Hematopoietic multipotent progenitor cell treated with erythropoietin and hydrocortisone succinate and interleukin-3 and kit ligand, for 15 days (in vitro differentiated cells): ENCODE measurements at regions not wholly inside any gene's neighbourhood (a gene's known extent, or its start where the extent isn't known, plus 50 kb on each side); places are given as distances from the start of the nearest gene placed in this dataset.
A peak's percentile ranks its signal among the peaks of the same experiment; 100 is the strongest.
"Not testable (repeated sequence)": the region's sequence is repeated elsewhere in the genome, so short reads cannot be mapped to it uniquely, and the experiment has no call there.

Experiments used
- DNase-seq: peaks from one replicate; pipeline ENCODE4 v3.0.0-alpha.2; 2015; ENCODE audit warnings: low spot score

DNA sequence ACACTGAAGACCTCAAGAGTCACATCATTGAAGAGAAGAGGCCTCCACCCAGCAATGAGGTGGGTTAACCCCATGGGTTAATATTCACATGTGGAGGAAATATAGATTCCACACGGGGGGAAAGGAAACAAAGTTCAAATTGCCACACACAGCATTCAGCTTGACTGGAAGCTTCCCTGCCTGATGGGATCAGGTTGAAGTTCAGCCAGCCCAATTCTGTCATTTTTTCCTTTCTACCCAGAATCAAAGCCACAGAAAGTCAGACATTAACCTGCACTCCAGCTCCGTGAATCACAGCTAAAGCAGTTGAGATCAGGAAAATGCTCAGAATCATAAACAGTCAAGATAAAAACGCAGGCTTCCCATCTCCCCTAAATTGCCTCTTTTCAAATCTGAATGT lies 208.7 kb upstream of the OBI1 start:
- no peak for DNase-seq

DNA sequence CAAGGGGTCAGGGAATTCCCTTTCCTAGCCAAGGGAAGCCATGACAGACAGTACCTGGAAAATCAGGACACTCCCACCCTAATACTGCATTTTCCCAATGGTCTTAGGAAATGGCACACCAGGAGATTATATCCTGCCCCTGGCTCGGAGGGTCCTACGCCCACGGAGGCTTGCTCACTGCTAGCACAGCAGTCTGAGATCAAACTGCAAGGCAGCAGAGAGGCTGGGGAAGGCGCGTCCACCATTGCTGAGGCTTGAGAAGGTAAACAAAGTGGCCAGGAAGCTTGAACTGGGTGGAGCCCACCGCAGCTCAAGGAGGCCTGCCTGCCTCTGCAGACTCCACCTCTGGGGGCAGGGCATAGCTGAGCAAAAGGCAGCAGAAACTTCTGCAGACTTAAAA lies 207.1 kb upstream of the OBI1 start:
- DNase-seq, result not testable (repeated sequence)

DNA sequence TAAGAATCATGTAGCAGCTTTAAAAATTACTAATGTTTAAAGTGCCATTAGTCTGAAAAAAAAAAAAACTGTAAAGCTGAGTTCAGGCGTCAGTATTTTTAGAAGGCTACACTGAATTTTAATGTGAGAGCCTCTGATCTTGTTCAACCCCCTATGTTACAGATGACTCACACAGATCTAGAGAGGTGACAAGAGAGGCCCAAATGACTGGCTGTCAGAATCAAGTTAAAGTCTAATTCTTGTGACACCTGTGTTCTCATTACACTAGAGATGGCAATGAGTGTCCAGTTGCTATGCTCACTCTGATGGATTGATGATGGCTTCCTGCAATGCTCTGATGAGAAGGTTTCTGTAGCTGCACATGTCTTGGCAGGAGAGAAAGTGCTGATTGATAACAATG lies 203.5 kb upstream of the OBI1 start:
- no peak for DNase-seq

DNA sequence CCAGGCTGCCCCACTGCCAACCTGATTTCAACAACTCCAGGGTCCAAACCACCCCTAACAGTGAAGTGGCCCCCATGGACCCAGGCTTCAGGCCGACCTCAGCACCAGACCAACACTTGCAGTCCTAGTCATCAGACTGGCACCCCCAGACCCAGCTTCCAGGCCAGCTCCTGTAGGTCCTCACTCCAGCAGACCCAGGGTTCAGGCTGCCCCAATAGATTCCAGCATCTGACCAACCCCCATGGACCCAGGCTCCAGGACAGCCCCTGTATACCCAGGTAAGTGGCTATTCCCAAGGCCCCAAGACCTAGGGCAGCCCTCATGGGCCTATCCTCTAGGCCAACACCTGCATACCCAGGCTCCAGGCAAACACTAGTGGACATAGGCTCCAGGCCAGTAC lies 193.8 kb upstream of the OBI1 start:
- no peak for DNase-seq

DNA sequence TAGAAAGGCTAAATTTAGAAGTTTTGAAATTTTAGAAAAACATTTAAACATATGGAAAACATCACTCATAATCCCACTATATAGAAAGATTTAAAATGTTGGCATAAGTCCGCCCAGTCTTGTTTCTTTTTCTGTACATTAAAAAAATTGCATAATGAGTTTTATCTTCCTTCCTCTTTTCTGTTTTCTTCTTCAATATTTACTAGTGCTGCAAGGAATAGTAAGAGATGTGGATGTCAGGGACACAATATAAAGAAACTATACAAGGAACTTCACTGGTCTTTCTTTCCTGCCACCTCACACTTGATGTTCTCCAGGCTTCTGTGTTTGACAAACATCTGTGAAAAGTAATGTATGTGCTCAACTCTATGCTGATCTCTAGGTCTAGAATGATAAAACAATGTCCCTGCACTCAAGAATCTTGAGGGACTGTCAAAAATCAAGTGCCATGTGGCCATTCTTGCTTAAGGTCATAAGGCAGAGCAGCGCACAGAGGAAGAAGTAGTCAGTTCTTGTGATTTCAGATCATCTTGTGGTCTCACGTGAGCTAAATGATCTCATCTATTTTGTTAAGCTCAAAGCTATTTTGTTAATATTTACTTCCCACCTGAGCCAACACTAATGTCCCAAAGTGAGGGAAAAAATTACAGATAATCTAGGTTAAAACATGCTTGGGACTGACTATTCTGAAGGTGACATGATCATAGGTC lies 186.9 kb upstream of the OBI1 start:
- no peak for DNase-seq

DNA sequence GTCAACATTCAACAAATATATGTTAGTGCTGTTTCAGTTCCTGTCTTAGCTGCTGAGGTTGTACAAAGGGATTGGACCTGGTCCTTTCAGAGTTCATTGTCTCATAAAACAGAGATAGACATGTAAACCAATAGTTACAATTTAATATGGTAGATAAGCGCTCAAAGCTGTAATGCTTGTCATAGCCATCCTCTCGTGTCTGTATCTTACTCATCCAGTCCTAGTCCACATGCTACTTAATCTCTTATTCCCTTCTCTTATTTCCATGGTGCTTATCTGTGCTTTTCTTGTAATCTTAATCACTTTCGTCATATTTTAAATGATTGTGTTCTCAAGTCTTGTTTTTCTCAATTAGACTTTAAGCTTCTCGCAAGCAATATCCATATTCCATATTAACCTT lies 185.2 kb upstream of the OBI1 start:
- no peak for DNase-seq

DNA sequence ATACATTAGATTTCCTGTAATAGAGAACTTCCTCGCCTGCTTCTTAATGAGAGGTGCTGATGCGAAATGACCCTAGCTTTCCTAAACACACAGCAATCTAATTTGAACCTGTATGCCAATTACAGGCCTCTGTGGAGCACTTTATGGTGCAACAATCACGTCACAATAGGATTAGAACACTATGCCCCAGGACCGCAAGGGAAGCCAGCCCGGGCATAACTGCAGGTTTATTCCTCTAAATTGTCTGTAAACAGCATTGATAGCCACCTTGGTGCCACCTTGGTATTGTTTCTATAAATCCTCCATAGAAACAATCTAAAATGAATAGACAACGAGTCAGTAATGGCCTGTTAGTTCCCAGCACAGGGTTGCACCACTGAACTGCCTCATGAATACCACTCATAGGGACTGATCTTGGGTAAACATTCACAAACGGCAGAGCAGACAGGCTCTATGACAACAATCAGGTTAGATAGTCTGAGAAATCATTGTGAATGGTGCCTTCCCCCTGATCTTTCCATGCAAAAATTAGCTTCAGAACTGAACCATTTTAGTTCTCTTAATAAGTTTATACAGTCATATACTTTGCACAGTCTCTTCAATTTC lies 182.5 kb upstream of the OBI1 start:
- no peak for DNase-seq

DNA sequence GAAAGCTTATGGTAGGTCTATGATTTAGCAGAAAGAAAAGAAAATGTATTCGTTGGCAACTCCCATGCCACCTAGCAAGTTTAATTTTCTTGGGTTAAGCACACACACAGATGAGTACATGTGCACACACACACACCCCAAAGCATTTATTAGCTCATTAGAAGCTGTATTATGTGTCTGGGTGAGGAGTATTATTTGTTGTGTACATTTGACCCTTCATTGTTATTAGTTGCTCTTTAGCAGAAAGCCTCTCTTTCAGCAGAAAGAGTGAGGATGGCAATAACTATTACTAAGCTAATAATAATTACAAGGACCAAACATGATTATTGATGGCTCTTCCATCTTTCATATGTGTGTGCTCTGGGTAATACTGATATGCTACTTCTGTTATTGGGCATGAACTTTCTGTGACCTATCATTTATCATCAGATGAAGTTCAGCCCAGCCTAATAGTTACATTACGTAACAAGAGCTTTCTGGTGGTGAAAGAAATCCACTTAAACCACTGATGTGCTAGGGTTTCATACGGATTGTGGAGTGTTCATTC lies 177.4 kb upstream of the OBI1 start:
- no peak for DNase-seq

DNA sequence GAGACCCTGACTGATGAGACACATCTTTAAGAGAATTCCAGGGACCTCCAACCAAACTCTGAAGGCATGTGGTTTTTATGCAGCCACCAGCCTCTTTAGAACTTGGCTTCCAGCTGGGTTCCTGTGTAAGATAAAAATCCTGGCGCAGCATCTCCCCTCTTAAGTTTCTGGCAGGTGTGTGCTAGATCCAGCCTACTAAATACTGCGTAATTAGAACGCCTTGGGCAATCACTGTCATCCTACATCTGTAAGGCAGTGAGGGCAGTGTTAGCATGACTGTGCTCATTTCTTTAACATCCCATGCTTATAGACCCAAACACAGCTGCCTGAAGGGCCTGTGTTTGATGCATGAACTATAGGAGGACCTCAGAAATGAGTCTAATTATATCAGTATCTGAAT lies 173.5 kb upstream of the OBI1 start:
- DNase-seq, result no peak

DNA sequence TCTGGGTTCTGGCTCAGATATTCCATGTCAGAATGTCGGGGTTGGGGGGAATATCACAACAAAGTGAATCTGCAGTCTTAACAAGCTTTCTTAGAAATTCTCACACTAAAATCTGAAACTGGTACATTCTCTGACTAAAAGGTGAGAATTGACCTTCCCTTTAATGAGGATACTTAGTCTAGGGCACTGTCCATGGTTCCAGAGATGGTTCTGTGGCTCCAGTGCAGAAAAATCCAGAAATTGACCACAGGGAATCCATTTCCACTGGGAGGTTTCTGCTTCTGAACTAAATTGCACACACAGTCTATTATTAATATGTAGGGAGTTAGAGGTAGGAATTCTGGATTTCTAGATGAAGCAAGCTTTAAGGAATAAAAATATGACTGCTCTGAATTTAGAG lies 171.6 kb upstream of the OBI1 start:
- DNase-seq, result no peak

DNA sequence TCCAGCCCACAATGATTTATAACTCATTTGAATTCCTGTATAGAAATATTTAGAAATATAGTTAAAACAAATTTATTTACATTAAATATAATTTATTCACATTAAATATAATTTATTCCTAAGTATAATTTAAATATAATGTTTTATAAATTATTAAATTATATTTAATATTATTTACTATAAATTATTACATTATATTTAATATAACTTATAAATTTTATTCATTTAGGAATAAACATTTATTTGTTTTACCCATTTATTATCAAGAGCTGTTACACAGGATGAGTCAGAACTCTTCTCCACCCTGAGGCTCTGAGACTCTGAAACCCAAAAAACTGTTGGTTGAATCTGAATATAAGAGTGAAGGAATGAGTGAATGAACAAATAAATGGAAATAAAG lies 170.9 kb upstream of the OBI1 start:
- DNase-seq, result no peak

DNA sequence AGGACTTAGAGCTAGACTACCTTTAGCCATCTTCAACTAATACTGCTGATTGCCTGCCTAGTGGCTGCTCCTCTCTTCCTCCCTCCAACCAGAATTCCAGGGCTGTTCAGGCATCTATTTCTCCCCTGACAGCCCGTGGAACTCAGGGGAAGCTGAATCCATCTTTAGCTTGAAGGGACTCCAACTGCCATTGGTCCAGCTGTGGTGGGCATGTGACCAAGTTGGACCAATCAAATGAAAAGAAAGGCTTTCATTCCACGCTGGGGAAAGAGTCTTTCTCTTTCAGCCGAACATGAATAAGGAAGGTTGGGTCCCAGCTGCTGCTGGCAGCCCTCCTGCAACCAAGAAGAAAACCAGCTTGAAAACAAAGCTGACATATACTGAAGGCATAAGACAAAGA lies 168.5 kb upstream of the OBI1 start:
- DNase-seq, result no peak

DNA sequence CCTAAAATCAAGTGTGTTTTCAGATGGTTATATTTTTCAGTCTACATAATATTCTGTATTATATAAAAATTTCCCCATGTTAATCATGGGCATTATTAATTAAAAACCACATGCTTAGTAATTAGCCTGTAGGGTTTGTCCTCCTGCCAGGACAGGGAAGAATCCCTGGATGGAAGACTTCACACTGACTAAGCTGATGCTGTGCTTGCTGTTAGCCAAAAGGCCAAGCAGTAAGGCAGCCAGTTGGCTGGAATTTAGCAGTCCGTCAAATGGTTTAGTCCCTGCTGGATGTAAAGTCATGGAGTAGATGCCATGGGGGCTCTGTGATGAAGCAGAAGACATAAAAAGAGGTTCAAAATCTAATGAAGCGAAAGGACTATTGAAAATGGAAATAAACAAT lies 168.0 kb upstream of the OBI1 start:
- no peak for DNase-seq

DNA sequence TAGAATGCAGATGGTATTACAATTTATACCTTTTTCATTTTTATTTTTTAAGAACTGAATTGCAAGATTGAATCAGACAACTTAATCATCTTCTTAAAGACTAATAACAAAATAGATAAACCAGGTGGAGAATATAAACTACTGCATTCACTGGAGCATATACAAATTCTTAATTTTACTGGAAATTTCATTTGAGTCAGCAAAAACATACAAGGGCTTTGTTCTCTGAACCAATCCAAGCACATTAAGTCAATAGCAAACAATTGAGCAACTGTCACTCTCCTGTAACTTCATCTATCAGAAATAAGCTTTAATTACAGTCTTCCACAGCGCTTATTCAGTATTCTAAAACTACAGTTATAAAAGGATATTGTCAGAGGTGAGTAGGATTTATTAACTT lies 167.4 kb upstream of the OBI1 start:
- no peak for DNase-seq

DNA sequence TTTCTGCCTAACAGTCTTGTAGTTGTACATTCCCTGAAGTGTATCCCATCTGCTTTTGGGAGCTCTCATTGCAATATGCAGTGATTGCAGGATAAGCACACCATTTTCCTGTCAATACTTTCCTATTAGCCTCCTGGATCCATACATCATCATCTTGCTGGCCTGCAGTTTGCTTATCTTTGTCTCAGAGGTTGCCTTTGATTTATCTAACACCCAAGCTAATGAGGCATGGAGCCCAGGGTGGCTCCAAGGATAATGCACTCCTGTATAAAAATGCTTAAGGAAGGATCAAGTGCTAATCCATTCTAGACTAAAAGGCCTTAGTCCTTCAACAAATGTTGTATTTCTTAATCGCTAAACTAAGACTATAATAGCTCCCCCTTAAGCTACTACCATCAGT lies 161.6 kb upstream of the OBI1 start:
- no peak for DNase-seq

DNA sequence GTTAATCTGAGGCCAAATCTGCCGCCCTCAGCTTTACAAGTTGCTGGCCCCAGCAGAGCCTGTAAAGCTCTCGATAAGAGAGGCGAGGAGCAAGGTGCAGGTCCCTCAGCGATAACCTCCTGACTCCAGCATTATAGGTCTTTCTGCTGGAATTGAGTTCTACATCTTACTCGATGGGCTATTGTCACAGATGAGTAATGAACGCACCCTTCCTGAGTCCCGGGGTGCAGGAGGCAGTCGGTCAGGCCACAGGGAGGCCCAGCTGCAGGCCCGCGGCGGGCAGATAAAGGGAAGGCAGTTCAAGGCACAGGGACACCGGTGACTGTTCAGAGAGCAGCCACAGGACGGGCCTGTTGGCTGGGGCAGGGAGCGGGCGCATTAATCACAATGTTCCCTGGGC lies 157.6 kb upstream of the OBI1 start:
- DNase-seq, result no peak

DNA sequence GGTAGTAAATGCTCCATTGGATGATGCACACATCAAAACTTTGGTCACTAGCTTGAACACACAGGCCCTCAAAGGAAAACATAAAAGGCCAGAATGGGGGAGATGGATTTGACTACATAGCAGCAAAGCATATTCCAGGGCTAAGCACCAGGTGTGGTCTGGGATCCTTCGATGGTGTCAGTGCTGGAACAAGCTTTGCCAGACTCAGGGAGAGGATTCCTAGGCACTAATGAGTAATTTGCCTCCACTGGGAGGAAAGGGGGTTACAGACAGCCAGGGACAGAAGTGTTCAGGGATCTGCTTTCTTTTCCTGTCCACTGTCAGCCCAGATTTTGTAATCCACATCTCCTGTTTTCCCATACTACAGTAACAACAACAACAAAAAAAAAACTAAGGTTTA lies 157.2 kb upstream of the OBI1 start:
- no peak for DNase-seq

DNA sequence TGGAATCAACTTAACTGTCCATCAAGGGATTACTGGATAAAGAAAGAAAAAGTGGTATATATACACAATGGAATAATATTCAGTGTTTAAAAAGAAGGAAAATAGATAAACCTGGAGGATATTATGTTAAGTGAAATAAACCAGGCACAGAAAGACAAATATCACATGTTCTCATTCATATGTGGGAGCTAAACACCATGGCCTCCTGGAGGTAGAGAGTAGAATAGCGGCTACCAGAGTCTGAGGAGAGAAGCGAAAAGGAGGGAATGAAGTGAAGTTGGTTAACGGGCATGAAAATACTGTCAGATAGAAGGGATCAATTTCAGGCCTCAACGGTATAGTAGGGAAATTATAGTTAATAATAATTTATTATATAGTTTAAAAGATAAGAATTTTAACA lies 147.5 kb upstream of the OBI1 start:
- DNase-seq, result no peak

DNA sequence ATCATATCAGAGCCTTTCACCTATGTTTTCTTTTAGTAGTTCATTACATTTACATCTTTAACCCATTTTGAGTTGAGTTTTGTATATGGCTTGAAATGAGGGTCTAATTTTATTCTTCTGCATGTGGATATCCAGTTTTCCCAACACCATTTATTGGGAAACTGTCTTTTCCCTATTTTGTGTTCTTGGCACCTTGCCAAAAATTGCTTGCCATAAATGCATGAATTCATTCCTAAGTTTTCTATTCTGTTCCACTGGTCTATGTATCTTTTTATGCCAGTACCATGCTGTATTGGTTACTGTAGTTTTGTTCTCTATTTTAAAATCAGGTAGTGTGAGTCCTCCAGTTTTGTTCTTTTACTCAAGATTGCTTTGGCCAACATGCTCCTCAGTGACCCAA lies 144.0 kb upstream of the OBI1 start:
- DNase-seq, result peak; percentile 11

DNA sequence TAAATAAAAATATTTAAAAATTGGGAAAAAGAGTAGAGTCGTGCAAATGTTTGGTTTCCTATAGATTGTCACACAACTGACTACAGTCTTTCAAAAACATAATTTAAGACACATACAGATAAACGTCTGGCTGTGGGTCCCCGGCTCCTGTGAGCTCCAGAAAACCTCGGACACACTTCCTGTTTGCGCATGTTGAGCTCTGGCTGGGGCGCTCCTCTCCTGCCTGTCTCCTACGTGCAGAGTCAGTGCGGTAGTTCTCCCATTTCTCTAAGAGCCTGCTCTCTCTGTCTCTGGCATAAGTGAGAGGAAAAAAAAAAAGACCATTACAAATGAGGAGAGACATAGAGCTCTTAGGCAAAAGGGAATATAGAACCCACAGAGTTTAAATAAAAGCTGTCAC lies 128.2 kb upstream of the OBI1 start:
- no peak for DNase-seq

DNA sequence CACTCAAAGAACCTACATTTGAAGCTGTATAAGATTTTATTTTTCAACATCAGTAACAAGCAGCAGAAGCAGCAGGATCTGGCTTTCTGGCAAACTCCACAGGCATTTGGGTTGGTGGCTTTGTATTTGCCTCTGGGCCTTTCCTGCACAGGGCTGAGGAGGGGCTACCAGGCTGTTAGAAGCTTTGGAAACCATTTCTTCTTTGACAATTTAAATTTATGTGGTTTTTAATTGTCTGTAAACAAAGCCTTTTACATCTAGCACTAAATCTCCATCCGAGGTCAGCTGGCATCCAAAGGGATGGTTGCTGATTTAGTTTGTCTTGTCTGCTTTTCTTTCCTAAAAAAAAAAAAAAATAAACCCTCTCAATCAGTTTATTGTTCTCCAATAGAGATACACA lies 127.5 kb upstream of the OBI1 start:
- no peak for DNase-seq

DNA sequence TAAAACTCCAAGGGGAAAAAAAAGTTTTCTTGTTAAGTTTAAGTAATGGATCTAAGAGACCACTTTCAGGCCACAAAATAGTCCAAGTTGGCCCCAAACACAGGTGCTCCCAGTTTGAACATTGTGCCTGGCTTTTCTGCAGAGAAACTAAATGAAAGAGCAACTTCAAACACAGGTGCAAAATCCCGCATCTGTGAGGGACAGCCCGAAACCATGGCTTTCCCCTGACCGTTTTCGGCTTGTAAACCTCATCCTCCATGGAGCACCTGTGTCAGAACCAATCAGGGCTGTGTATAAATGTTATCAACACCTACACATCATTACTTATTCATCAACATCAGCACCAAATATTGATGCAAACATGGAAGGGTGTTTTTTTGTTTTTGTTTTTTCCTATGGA lies 126.8 kb upstream of the OBI1 start:
- DNase-seq, result no peak

DNA sequence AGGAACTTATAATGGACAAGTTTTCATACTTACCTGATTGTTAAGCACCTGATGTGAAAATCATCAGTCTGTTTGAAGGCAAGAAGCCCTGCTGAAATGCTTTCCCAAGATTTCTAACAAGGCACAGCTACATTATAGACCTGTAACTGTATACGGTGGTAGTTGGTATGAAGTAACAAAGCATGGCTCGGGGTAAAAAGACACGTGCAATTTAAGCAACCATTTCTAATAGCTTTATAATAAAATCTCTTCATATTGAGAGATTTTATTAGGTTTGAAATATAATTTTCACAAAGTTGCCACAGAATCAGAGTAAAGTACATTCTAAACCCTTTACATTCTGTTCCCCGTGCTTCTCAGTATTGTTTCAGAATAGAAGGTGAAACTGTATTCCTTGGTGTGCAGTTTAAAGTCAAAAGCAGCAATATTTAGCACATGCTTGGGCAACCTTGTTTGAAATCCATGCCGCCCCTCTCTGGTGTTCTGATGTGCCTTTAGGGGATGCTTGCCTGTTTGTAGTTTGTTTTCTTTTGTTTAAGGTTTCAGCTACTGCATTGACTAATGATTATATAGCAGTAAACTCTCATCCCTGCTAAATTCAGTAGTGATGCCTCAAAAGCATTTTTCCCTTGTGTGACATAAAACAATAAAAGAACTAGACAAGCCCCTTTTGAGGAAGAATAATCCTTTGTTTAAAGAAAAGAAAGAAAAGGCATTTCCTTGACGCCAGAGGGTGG lies 125.2 kb upstream of the OBI1 start:
- DNase-seq, result no peak
